Body of pancreas (tissue), 4 donors: ENCODE measurements at regions not wholly inside any gene's neighbourhood (a gene's known extent, or its start where the extent isn't known, plus 50 kb on each side); places are given as distances from the start of the nearest gene placed in this dataset.
"Not testable (repeated sequence)": the region's sequence is repeated elsewhere in the genome, so short reads cannot be mapped to it uniquely, and the experiment has no call there.

Experiments
- ATAC-seq: fragments of 150-250 bp; one replicate; pipeline ENCODE4 v1.9.1; 2016
- DNase-seq, 4 donors: peaks; one replicate each; pipeline ENCODE4 v3.0.0-alpha.2; 2019
- H3K27ac ChIP-seq, 4 donors: fragments of 200-600 bp; sonication (generic); 1 replicate in 3 of 4; 2 replicates in 1 of 4; pipeline versions ENCODE4 v1.5.1 to v1.6.1; 2016 to 2019; ENCODE audit warnings: mild to moderate bottlenecking in 1 of 4, mixed read lengths in 1 of 4, moderate library complexity in 1 of 4
- H3K27me3 ChIP-seq, 2 donors: fragments of 200-600 bp; sonication (generic); one replicate each; pipeline ENCODE4 v1.6.0; 2016; ENCODE audit warnings: mild to moderate bottlenecking in 1 of 2
- H3K36me3 ChIP-seq, 2 donors: fragments of 200-600 bp; sonication (generic); replicated peaks in 1 of 2; 2 replicates each; pipeline ENCODE4 v1.5.1; 2016; ENCODE audit warnings: low read depth in 2 of 2; ENCODE audit not compliant: insufficient read depth in 1 of 2
- H3K4me1 ChIP-seq: fragments of 200-600 bp; sonication (generic); one replicate; pipeline ENCODE4 v1.6.0; 2016
- H3K4me3 ChIP-seq, 2 donors: fragments of 200-600 bp; sonication (generic); 1 replicate in 1 of 2; 2 replicates in 1 of 2; pipeline ENCODE4 v1.5.1; 2016 to 2019
- H3K9me3 ChIP-seq, 3 donors: fragments of 200-600 bp; sonication (generic); 1 replicate in 2 of 3; 2 replicates in 1 of 3; pipeline ENCODE4 v1.5.1; 2016
- CTCF ChIP-seq, 7 experiments: fragments of 450-650 bp in 4 of 7; fragments of 200-600 bp in 3 of 7; sonication (generic) in 3 of 7; IDR thresholded peaks; one replicate each; pipeline ENCODE4 v1.5.1; 2016 to 2019; ENCODE audit warnings: antibody characterized with exemption in 7 of 7
- POLR2A ChIP-seq, 3 donors: fragments of 450-650 bp; IDR thresholded peaks; one replicate each; pipeline ENCODE4 v1.6.1; 2016; ENCODE audit warnings: antibody characterized with exemption in 3 of 3, mild to moderate bottlenecking in 2 of 3
- WGBS, 2 donors: methylation state at CpG; one replicate each; pipeline ENCODE4 v1.1.5; 2017; 5-methylcytosine and 5-hydroxymethylcytosine counted together
- intact Hi-C: fragments of 100-400 bp; cut with DNase I; formaldehyde crosslinking; loops from one replicate; pipeline ENCODE4 v1.15.1; 2023

GRCh38 chrY:13592450-13592849 is 111.2 kb upstream of the TMSB4Y start:
- Histone ChIP-seq H3K27me3 (no peaks in the 10 kb centered on the region), H3K4me3 (no peak overlapping the region), H3K27ac (no peak overlapping the region), H3K9me3 (no peaks in the 10 kb centered on the region), H3K36me3 (no peaks in the 10 kb centered on the region), H3K4me1 (no peaks in the 10 kb centered on the region)
- DNase-seq (no peak), ATAC-seq (no peak)
- no peak for TF ChIP-seq CTCF (IDR thresholded peaks at IDR 0.05)
- no peak for TF ChIP-seq POLR2A (IDR thresholded peaks at IDR 0.05)
- intact Hi-C loops, result no loop called here

- WGBS, 2 donors, result 64 to 82% methylated on average over 1 to 2 of the region's 2 CpGs
- H3K4me1 ChIP-seq, result not testable (repeated sequence)
Measured at GRCh38 chrY:13570931-13571330, 91.1 kb upstream of the UTY start.

GRCh38 chrY:13567186-13567585 is 87.4 kb upstream of the UTY start:
- no peak overlapping the region for H3K27ac ChIP-seq
- TF ChIP-seq POLR2A (IDR thresholded peaks at IDR 0.05), result no peak
- TF ChIP-seq CTCF (IDR thresholded peaks at IDR 0.05), result no peak
- no peaks in the 10 kb centered on the region for H3K36me3 ChIP-seq
- no peaks in the 10 kb centered on the region for H3K9me3 ChIP-seq
- no peaks in the 10 kb centered on the region for H3K4me1 ChIP-seq
- intact Hi-C loops, result no loop called here
- ATAC-seq (no peak), DNase-seq (no peak)
- 70 to 92% methylated on average over 1 of the region's 1 CpG for WGBS, 2 donors
- H3K4me3 ChIP-seq, result no peak overlapping the region
- no peaks in the 10 kb centered on the region for H3K27me3 ChIP-seq

More at GRCh38 chrY:13570931-13571330, 91.1 kb upstream of the UTY start:
- H3K36me3 ChIP-seq, H3K4me3 ChIP-seq, H3K27ac ChIP-seq, H3K27me3 ChIP-seq, ATAC-seq, intact Hi-C loops, DNase-seq, H3K9me3 ChIP-seq: not testable (repeated sequence)

GRCh38 chrY:13554949-13555348 is 75.1 kb upstream of the UTY start:
- ATAC-seq (no peak), DNase-seq (no peak)
- WGBS, 2 donors, result 69 to 100% methylated on average over 1 of the region's 1 CpG
- Histone ChIP-seq H3K27me3 (no peaks in the 10 kb centered on the region), H3K9me3 (no peaks in the 10 kb centered on the region), H3K27ac (no peak overlapping the region), H3K4me1 (no peaks in the 10 kb centered on the region), H3K36me3 (no peaks in the 10 kb centered on the region), H3K4me3 (no peak overlapping the region)
- TF ChIP-seq POLR2A (IDR thresholded peaks at IDR 0.05) (no peak), CTCF (IDR thresholded peaks at IDR 0.05) (no peak)
- intact Hi-C loops, result no loop called here

GRCh38 chrY:13552393-13553116 is 72.7 kb upstream of the UTY start:
- Histone ChIP-seq H3K4me1 (no peaks in the 10 kb centered on the region), H3K27me3 (no peaks in the 10 kb centered on the region), H3K9me3 (no peaks in the 10 kb centered on the region), H3K4me3 (no peak overlapping the region), H3K27ac (no peak overlapping the region), H3K36me3 (no peaks in the 10 kb centered on the region)
- ATAC-seq (no peak), DNase-seq (no peak)
- TF ChIP-seq POLR2A (IDR thresholded peaks at IDR 0.05) (no peak), CTCF (IDR thresholded peaks at IDR 0.05) (no peak)
- intact Hi-C loops, result no loop called here
- WGBS, 2 donors, result 75 to 86% methylated on average over 9 of the region's 9 CpGs
